Endodermal cell (in vitro differentiated cells): ENCODE measurements at regions not wholly inside any gene's neighbourhood (a gene's known extent, or its start where the extent isn't known, plus 50 kb on each side); places are given as distances from the start of the nearest gene placed in this dataset.

Experiments
- DNase-seq: peaks from one replicate; pipeline ENCODE4 v3.0.0-alpha.2; 2017
- H3K27ac ChIP-seq: 2 replicates; pipeline ENCODE4 v1.5.1; 2013; ENCODE audit warnings: mild to moderate bottlenecking, low read depth, low read length, moderate library complexity
- H3K27me3 ChIP-seq: 2 replicates; pipeline ENCODE4 v1.6.1; 2013; ENCODE audit warnings: mild to moderate bottlenecking, low read length, moderate library complexity; ENCODE audit not compliant: insufficient read depth, control insufficient read depth, poor library complexity, severe bottlenecking
- H3K36me3 ChIP-seq: 2 replicates; pipeline ENCODE4 v1.7.0; 2013; ENCODE audit warnings: mild to moderate bottlenecking, low read length, moderate library complexity; ENCODE audit not compliant: control insufficient read depth, insufficient read depth
- H3K4me1 ChIP-seq: one replicate; pipeline ENCODE4 v1.7.0; 2013; ENCODE audit warnings: low read length; ENCODE audit not compliant: control insufficient read depth, insufficient read depth
- H3K4me3 ChIP-seq: 2 replicates; pipeline ENCODE4 v1.5.1; 2013; ENCODE audit warnings: mild to moderate bottlenecking, low read length, moderate library complexity
- H3K9ac ChIP-seq: 2 replicates; pipeline ENCODE4 v1.6.1; 2013; ENCODE audit warnings: mild to moderate bottlenecking, low read length, moderate library complexity; ENCODE audit not compliant: poor library complexity, severe bottlenecking; ENCODE audit errors: extremely low read depth
- H3K9me3 ChIP-seq: 2 replicates; pipeline ENCODE4 v1.6.1; 2013; ENCODE audit warnings: mild to moderate bottlenecking, low read length, moderate library complexity; ENCODE audit not compliant: control insufficient read depth
- H3K27ac Mint-ChIP-seq: 2 replicates; pipeline ENCODE4 v1.8.0; 2020; ENCODE audit warnings: mixed read lengths
- H3K27me3 Mint-ChIP-seq: 2 replicates; pipeline ENCODE4 v1.8.0; 2021; ENCODE audit warnings: mild to moderate bottlenecking, mixed read lengths; ENCODE audit not compliant: insufficient read depth
- H3K36me3 Mint-ChIP-seq: 2 replicates; pipeline ENCODE4 v1.8.0; 2020; ENCODE audit warnings: low read depth, mixed read lengths
- H3K4me1 Mint-ChIP-seq: 2 replicates; pipeline ENCODE4 v1.8.0; 2020; ENCODE audit warnings: mixed read lengths
- H3K4me3 Mint-ChIP-seq: 2 replicates; pipeline ENCODE4 v1.8.0; 2020; ENCODE audit warnings: mild to moderate bottlenecking, moderate library complexity, mixed read lengths
- H3K9me3 Mint-ChIP-seq: 2 replicates; pipeline ENCODE4 v1.8.0; 2020; ENCODE audit warnings: mild to moderate bottlenecking, mixed read lengths
- WGBS, 2 experiments: methylation state at CpG; one replicate each; pipeline versions ENCODE4 v1.1.5 to v1.1.7; 2013; ENCODE audit warnings: missing lambda C conversion rate in 2 of 2, mixed read lengths in 1 of 2; ENCODE audit not compliant: insufficient coverage in 1 of 2, insufficient read length in 1 of 2; 5-methylcytosine and 5-hydroxymethylcytosine counted together
- TF ChIP-seq, protein P1 (sequence below): fragments of 200-600 bp; sonication (generic); conservative IDR thresholded peaks from 2 replicates; pipeline ENCODE4 v1.5.0; 2021; ENCODE audit warnings: antibody characterized with exemption, mild to moderate bottlenecking

DNA sequence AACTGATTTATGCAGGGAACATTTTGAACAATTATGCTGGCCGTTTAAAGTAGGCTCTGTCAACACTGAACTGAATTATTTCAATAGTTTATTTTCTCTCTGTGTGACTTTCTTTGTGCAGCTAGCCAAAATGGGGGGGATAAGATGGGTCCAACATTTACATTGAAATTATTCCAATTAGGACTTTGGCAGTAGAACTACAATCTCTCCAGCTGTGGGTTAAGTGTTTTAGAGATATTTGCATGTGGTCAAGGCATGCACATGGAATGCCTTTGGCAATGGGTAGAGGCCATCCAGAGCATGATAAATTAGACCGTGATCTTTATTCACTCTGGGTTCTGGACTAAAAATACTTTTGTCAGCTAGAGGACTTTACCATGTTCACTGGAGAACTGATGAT, 107.9 kb upstream of the ELOVL6 start:
- DNase-seq: no peak
- 86 to 88% methylated on average over 2 of the region's 2 CpGs for WGBS, 2 experiments
- Mint-ChIP-seq H3K9me3 (no peaks in the 10 kb centered on the region), H3K27me3 (peaks cover 2% of the 10 kb centered on the region), H3K36me3 (no peaks in the 10 kb centered on the region), H3K4me3 (no peak overlapping the region), H3K27ac (no peak overlapping the region), H3K4me1 (no peaks in the 10 kb centered on the region)
- H3K4me3 ChIP-seq: no peak overlapping the region
- H3K4me1 ChIP-seq: no peaks in the 10 kb centered on the region
- H3K27me3 ChIP-seq: no peaks in the 10 kb centered on the region
- H3K9ac ChIP-seq: no peak overlapping the region
- no peaks in the 10 kb centered on the region for H3K36me3 ChIP-seq
- no peaks in the 10 kb centered on the region for H3K9me3 ChIP-seq
- no peak overlapping the region for H3K27ac ChIP-seq
- TF ChIP-seq, protein P1, sequence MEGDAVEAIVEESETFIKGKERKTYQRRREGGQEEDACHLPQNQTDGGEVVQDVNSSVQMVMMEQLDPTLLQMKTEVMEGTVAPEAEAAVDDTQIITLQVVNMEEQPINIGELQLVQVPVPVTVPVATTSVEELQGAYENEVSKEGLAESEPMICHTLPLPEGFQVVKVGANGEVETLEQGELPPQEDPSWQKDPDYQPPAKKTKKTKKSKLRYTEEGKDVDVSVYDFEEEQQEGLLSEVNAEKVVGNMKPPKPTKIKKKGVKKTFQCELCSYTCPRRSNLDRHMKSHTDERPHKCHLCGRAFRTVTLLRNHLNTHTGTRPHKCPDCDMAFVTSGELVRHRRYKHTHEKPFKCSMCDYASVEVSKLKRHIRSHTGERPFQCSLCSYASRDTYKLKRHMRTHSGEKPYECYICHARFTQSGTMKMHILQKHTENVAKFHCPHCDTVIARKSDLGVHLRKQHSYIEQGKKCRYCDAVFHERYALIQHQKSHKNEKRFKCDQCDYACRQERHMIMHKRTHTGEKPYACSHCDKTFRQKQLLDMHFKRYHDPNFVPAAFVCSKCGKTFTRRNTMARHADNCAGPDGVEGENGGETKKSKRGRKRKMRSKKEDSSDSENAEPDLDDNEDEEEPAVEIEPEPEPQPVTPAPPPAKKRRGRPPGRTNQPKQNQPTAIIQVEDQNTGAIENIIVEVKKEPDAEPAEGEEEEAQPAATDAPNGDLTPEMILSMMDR: no peak

GRCh38 chr4:110305455-110305854, 107.0 kb upstream of the ELOVL6 start:
- Mint-ChIP-seq H3K27me3 (peaks cover 2% of the 10 kb centered on the region), H3K27ac (no peak overlapping the region), H3K4me1 (no peaks in the 10 kb centered on the region), H3K9me3 (no peaks in the 10 kb centered on the region), H3K4me3 (no peak overlapping the region), H3K36me3 (no peaks in the 10 kb centered on the region)
- TF ChIP-seq, protein P1: no peak
- Histone ChIP-seq H3K27me3 (no peaks in the 10 kb centered on the region), H3K4me1 (no peaks in the 10 kb centered on the region), H3K4me3 (no peak overlapping the region), H3K9ac (no peak overlapping the region), H3K36me3 (no peaks in the 10 kb centered on the region), H3K9me3 (no peaks in the 10 kb centered on the region), H3K27ac (no peak overlapping the region)
- DNase-seq: no peak
- 93% methylated on average over 2 of the region's 4 CpGs; no CpG with 5 or more reads in 1 of the 2 experiments for WGBS, 2 experiments

GRCh38 chr4:110296892-110297291, 98.5 kb upstream of the ELOVL6 start:
- DNase-seq: no peak
- H3K36me3 ChIP-seq: no peaks in the 10 kb centered on the region
- no peaks in the 10 kb centered on the region for H3K4me1 ChIP-seq
- Mint-ChIP-seq H3K4me1 (no peaks in the 10 kb centered on the region), H3K9me3 (no peaks in the 10 kb centered on the region), H3K27ac (no peak overlapping the region), H3K36me3 (no peaks in the 10 kb centered on the region), H3K4me3 (no peak overlapping the region), H3K27me3 (peaks cover 4% of the 10 kb centered on the region)
- H3K27me3 ChIP-seq: peaks cover 4% of the 10 kb centered on the region
- no peak overlapping the region for H3K27ac ChIP-seq
- TF ChIP-seq, protein P1: no peak
- no peak overlapping the region for H3K4me3 ChIP-seq
- H3K9me3 ChIP-seq: no peaks in the 10 kb centered on the region
- H3K9ac ChIP-seq: no peak overlapping the region
- WGBS, 2 experiments: 81% methylated on average over 2 of the region's 2 CpGs; no CpG with 5 or more reads in 1 of the 2 experiments
